Umbilical cord (tissue), 1 donor: ENCODE measurements at regions not wholly inside any gene's neighbourhood (a gene's known extent, or its start where the extent isn't known, plus 50 kb on each side); places are given as distances from the start of the nearest gene placed in this dataset.
"Not testable (repeated sequence)": the region's sequence is repeated elsewhere in the genome, so short reads cannot be mapped to it uniquely, and the experiment has no call there.

Experiments
- DNase-seq: peaks from one replicate; pipeline ENCODE4 v3.0.0-alpha.2; 2015; ENCODE audit warnings: low spot score

DNA sequence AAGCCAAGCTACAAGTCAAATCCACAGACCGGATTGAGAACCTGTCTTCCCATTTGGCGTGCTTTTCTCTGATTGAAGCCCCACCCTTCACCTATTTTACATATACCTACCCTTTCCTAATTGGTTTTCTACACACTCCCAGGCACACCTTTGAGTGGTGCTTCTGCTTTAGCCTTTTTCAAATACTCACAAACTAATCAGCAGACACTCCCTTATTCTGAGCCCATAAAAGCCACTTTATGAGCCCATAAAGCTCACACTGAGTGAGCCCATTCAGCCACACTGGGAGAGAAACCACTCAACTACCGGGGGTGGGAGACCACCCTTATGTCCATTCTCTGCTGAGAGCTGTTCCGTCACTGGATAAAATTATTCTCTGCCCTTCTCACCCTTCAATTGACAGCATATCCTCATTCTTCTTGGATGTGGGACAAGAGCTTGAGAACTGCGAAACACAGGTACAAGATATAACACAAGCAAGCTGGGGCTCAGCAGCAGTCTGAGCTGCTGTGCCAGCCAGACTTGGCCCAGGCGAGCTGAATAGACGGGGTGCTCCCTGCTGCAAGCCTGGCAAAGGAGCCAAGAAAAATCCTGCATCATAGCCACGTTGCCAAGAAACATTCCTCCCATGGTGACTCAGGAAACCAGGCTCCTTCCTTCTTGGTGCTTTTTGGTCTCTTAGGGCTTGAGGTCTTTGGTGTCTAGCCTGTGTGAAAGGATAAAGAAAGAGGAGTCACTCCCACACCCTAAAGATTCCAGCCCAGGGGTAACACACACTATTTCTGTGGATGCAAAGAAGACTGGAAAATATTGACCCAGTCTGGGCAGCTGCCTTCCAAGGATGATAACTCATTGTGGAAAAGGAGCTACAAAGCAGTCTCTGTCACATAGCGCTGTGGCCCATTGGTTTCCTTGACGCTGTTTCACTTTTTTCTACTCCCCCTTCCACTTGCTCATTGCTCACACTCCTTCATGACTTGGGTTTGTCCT, 609.7 kb downstream of the MCTP2 start:
- DNase-seq, result no peak

DNA sequence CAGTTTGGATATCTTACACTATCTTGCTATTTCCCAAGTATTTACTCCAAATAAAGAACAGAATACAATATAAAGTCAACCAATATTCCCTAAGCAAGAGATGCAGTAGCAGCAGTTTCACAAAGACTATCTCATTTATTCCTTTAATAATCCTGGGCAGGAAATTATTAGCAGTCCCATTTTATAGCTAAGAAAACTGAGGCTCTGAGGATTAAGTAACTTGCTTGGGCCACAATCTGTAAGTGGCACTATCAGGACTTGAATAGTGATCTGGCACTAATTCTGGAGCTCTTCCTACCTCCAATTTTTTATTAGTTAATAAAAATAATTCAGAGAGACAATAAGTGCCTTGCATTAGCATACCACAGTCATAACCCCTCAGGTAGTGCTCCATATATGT, 611.7 kb downstream of the MCTP2 start:
- no peak for DNase-seq

DNA sequence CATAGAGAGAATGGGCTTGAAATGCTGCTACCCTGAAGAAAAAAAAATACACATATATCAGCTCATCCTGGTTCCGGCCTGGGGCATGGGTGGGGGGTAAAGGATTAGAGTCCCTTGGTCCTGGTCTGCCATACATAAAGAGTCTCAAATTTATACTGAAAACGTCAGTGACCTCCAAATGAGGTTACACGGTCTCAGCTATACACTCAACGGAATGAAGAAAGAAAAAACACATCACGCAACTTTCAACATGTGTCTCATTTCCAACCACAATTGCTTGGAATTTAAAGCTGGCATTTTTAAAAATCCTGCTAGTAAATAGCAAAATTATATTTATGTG, 612.8 kb downstream of the MCTP2 start:
- DNase-seq, result no peak

DNA sequence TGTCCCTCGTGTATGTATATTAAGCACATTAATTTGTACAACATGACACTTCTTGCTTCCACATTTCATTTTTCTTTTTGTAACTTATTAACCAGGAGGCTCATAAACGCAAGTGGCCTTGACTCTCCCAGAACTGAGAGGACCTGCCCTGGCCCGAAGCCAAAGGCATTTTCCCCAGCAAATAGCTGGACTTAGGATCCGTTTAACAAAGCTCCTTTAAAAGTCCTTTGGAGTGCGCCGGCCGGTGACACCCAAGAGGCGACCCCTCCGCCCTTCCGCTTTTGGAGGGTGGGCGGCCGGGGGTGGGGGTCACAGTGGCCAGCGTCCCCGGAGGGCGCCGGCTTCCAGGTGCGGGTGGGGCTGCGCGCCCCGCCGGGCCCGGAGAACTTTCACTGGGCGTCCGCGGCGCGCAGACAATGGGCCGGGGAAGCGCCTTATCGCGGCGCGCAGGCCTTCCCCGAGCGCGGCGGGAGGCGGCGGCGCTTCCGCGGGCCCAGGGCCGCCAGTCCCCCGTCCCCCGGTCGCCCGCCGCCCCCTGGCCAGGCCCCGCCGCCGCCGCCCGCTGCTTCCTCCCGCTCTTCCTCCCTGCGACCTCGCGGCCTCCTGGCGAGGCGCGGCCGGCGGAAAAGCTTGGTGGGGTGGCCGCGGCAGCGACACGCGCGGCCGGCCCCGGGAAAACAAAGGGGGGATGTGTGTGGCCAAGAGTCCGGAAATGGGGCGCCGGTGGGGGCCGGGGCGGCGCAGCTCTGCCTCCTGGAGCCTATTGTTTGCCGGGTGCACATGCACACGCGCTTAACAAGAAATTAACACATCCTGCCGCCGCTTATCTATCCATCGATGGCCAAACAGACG, 613.4 kb downstream of the MCTP2 start:
- peak; percentile 60 for DNase-seq

- no peak for DNase-seq
Observed at GRCh38 chr15:94845390-94845716, 614.0 kb downstream of the MCTP2 start.

- DNase-seq, result no peak
Observed at GRCh38 chr15:94847325-94847724, 616.0 kb downstream of the MCTP2 start.

GRCh38 chr15:94848054-94848453, 616.7 kb downstream of the MCTP2 start:
- DNase-seq, result no peak

DNA sequence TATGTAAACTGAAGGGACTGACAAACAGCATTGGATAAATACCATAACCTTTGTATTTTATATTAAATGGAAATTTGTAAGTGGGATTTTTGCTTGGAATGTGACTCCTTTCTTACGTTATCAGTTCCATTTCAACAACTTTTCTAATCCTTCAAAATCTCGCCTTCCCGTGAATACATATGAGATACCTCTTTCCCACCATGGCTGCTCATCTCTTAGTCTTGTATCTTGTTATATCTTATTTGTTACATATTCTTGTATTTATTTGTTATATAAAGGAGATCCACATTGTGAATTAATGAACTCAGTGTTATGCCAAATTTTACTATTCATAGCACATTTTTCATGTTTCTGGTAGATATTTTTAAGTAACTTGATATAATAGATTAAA, 623.7 kb downstream of the MCTP2 start:
- no peak for DNase-seq

DNA sequence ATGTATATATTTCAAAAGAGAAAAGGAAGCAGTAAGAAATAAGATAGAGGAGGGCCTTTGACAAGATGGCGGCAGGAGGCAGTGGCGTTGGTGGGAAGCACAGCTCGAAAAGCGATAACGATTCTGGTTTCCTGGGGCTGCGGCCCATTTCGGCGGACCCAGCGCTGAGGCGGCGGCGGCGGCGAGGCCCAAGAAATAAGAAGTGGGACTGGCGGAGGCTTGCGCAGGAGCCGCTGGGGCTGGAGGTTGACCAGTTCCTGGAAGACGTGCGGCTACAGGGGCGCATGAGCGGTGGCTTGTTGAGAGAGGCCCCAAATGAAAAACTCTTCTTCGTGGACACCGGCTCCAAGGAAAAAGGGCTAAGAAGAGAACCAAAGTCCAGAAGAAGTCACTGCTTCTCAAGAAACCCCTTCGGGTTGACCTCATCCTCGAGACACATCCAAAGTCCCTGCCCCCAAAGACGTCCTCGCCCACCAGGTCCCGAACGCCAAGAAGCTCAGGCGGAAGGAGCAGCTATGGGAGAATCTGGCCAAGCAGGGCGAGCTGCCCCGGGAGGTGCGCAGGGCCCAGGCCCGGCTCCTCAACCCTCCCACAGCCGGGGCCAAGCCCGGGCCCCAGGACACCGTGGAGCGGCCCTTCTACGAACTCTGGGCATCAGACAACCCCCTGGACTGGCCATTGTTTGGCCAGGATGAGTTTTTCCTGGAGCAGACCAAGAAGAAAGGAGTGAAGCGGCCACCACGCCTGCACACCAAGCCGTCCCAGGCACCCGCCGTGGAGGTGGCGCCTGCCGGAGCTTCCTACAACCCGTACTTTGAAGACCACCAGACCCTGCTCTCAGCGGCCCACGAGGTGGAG, 624.3 kb downstream of the MCTP2 start:
- DNase-seq, result no peak

DNA sequence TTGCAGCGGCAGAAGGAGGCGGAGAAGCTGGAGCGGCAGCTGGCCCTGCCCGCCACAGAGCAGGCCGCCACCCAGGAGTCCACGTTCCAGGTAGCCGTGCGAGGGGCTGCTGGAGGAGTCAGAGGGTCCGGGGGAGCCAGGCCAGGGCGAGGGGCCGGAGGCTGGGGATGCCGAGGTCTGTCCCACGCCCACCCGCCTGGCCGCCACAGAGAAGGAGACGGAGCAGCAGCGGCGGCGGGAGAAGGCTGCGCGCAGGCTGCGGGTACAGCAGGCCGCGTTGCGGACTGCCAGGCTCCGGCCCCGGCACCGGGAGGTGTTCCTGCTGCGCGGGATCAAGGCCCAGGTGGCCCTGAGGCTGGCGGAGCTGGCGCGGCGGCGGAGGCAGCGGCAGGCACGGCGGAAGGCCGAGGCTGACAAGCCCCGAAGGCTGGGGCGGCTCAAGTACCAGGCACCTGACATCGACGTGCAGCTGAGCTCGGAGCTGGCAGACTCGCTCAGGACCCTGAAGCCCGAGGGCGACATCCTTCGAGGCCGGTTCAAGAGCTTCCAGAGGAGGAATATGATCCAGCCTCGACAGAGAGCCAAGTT, 625.0 kb downstream of the MCTP2 start:
- no peak for DNase-seq

- no peak for DNase-seq
Observed at GRCh38 chr15:94857466-94857865, 626.1 kb downstream of the MCTP2 start.

- DNase-seq, result peak; percentile 19
Observed at GRCh38 chr15:94858011-94858410, 626.6 kb downstream of the MCTP2 start.

DNA sequence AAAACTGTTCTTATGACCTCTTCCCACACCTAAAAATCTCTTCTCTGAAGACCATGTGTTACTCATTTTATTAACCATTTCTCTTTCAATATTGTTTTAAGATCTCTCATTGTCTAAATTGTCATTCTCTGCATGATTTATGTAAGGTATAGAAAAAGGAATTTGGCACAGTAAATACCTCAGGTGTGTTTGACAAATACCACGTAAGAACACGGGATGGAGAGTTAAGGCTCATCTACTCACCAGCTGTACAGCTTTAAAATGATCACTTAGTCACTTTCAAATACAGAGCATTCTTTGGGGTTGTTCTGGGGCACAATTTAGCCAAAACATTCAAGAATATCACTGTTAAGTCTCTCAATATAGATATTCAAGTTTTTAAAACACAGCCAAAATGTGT, 627.1 kb downstream of the MCTP2 start:
- no peak for DNase-seq

GRCh38 chr15:94858920-94859319, 627.6 kb downstream of the MCTP2 start:
- no peak for DNase-seq

- no peak for DNase-seq
Observed at GRCh38 chr15:94864600-94864999, 633.2 kb downstream of the MCTP2 start.

DNA sequence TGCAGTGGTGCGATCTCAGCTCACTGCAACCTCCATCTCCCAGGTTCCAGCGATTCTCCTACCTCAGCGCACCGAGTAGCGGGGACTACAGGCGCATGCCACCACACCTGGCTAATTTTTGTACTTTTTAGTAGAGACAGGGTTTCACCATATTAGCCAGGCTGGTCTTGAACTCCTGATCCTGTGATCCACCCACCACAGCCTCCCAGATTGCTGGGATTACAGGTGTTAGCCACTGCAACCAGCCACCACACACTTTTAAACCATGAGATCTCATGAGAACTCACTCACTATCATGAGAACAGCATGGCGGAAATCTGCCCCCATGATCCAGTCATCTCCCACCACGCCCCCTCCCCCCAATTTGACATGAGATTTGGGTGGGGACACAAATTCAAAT, 636.9 kb downstream of the MCTP2 start:
- not testable (repeated sequence) for DNase-seq

GRCh38 chr15:94875550-94875949, 644.2 kb downstream of the MCTP2 start:
- no peak for DNase-seq

DNA sequence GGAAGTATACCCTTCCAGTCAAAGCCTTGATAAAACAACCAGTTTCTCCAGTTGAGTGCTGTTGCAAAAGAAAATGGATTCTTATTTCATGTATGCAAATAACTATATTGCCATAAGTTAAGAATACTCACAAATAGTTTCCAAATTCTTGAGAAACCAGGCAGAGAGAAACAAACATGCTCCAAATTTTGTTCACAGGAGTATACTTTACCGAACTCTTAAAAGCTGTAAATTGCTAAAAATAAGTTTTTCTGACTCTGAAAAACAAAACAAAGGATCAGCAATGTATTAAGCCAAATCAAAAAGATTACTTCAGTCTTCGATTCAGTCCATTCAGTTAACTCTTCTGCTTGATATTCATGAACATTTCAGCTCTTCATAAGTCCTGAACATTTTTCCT, 646.5 kb downstream of the MCTP2 start:
- DNase-seq, result no peak

DNA sequence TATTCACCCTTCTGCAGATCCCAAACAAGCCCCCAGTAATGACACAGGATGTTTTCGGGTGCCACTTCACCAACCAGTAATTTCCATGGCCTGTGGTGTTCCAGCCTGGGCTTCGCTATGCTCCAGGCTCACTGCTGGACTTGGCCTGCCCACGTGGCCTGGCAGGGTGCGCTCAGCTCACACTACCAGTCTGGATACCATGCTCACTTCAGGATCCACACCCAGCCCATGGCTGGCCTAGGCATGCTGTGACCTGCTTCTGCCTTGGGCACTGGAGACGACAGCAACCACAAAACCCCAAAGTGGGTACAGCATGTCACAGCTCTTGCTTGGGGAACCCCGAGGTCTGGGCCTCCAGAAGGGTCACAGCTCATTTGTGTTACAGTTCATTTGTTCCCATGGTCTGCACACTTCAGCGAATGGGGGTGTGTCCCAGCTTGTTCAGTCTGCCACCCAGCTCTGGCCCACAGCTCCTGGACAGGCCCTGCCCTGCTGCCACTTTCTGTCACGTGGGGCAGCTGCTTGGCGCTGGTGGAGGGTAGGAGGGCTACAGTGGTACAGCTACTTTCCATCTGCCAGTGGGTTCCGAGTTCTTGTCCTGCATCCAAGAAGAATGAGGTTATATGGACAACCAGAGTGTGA, 650.8 kb downstream of the MCTP2 start:
- DNase-seq, result no peak

- peak; percentile 78 for DNase-seq
Observed at GRCh38 chr15:94887391-94887790, 656.0 kb downstream of the MCTP2 start.

- no peak for DNase-seq
Observed at GRCh38 chr15:94889153-94889552, 657.8 kb downstream of the MCTP2 start.
